HCT116 (cell line): ENCODE measurements at regions not wholly inside any gene's neighbourhood (a gene's known extent, or its start where the extent isn't known, plus 50 kb on each side); places are given as distances from the start of the nearest gene placed in this dataset.
A peak's percentile ranks its signal among the peaks of the same experiment; 100 is the strongest.

ENCODE experiments used
- ATAC-seq: fragments of 200-7000 bp; cut with Tn5 transposase; 2 replicates; pipeline ENCODE4 v1.9.1; 2020; ENCODE audit warnings: mild to moderate bottlenecking, moderate library complexity
- BruUV-seq: library from RNA; stranded (reverse); fragments of 400-500 nt; replicated peaks from 2 replicates; lab custom pipeline; 2021; lab: Mats Ljungman, UMichigan
- CTCF ChIA-PET: fragments of 300-600 bp; sonication (Branson Sonifier 250); formaldehyde crosslinking; loops from one replicate; lab custom pipeline; 2021; ENCODE audit warnings: antibody characterized with exemption; lab: Charles Lee
- POLR2A ChIA-PET: fragments of 300-600, 350-600 bp; sonication (Branson Sonifier 250); formaldehyde crosslinking; loops from one replicate; lab custom pipeline; 2021; ENCODE audit warnings: antibody characterized with exemption; lab: Charles Lee
- RAD21 ChIA-PET, 2 experiments: fragments of 300-600 bp; sonication (Branson Sonifier 250); formaldehyde crosslinking; loops; one replicate each; lab custom pipeline; 2023; ENCODE audit warnings: low total read pairs in 2 of 2; ENCODE audit not compliant: uncharacterized antibody in 2 of 2, unreplicated experiment in 2 of 2, low non-redundant PET in 1 of 2; lab: Charles Lee
- DNase-seq: peaks from one replicate; pipeline ENCODE4 v3.0.0-alpha.2; 2010; ENCODE audit warnings: low read depth, low spot score
- H2AFZ ChIP-seq: fragments of 200-600 bp; shearing (Covaris generic), sonication (generic); 2 replicates; pipeline ENCODE4 v1.6.1; 2017; ENCODE audit warnings: low read depth, mixed run types, mixed read lengths, antibody characterized with exemption, low read length; ENCODE audit not compliant: poor library complexity, severe bottlenecking
- H3K27ac ChIP-seq: 2 replicates; pipeline ENCODE4 v1.5.1; 2012; ENCODE audit warnings: low read depth, low read length
- H3K27me3 ChIP-seq: fragments of 200-600 bp; sonication (generic); 2 replicates; pipeline ENCODE4 v1.6.1; 2016; ENCODE audit warnings: mixed run types, low read length, mixed read lengths; ENCODE audit not compliant: insufficient read depth
- H3K36me3 ChIP-seq, 2 experiments: fragments of 200-500 bp in 1 of 2; fragments of 200-600 bp in 1 of 2; sonication (Bioruptor generic) in 1 of 2; sonication (generic) in 1 of 2; 2 replicates each; pipeline versions ENCODE4 v1.5.1 to v1.6.1; 2014 to 2016; ENCODE audit warnings: low read length in 2 of 2, inconsistent platforms in 1 of 2, mixed read lengths in 1 of 2, mixed run types in 1 of 2; ENCODE audit not compliant: insufficient read depth in 2 of 2, control insufficient read depth in 1 of 2
- H3K4me1 ChIP-seq, 2 experiments: fragments of 200-600 bp in 1 of 2; sonication (generic) in 1 of 2; 2 replicates each; pipeline versions ENCODE4 v1.5.1 to v1.6.1; 2012 to 2017; ENCODE audit warnings: low read length in 2 of 2, inconsistent platforms in 1 of 2, mild to moderate bottlenecking in 1 of 2, mixed read lengths in 1 of 2, mixed run types in 1 of 2, moderate library complexity in 1 of 2; ENCODE audit not compliant: insufficient read depth in 2 of 2, control insufficient read depth in 1 of 2
- H3K4me2 ChIP-seq: fragments of 200-600 bp; sonication (generic); 2 replicates; pipeline ENCODE4 v1.6.1; 2017; ENCODE audit warnings: mixed run types, low read length, mixed read lengths
- H3K4me3 ChIP-seq, 2 experiments: fragments of 200-600 bp in 1 of 2; sonication (generic) in 1 of 2; replicated peaks in 1 of 2; 2 replicates each; pipeline ENCODE4 v1.5.1; 2011 to 2016; ENCODE audit warnings: low read length in 2 of 2, control low read depth in 1 of 2, low read depth in 1 of 2, mild to moderate bottlenecking in 1 of 2, mixed read lengths in 1 of 2, mixed run types in 1 of 2
- H3K79me2 ChIP-seq: fragments of 200-600 bp; sonication (generic); 2 replicates; pipeline ENCODE4 v1.6.1; 2017; ENCODE audit warnings: mild to moderate bottlenecking, mixed run types, low read length, moderate library complexity, mixed read lengths; ENCODE audit not compliant: insufficient read depth
- H3K9ac ChIP-seq: fragments of 200-600 bp; sonication (generic); 2 replicates; pipeline ENCODE4 v1.6.1; 2016; ENCODE audit warnings: low read length, mixed read lengths
- H3K9me2 ChIP-seq: fragments of 200-600 bp; sonication (generic), shearing (Covaris generic); 2 replicates; pipeline ENCODE4 v1.6.1; 2017; ENCODE audit warnings: mixed run types, mild to moderate bottlenecking, moderate library complexity; ENCODE audit not compliant: insufficient read depth
- H3K9me3 ChIP-seq, 2 experiments: fragments of 200-500 bp in 1 of 2; fragments of 200-600 bp in 1 of 2; sonication (Bioruptor generic) in 1 of 2; sonication (generic) in 1 of 2; 2 replicates each; pipeline ENCODE4 v1.6.1; 2014 to 2017; ENCODE audit warnings: low read length in 2 of 2, mixed read lengths in 2 of 2, inconsistent platforms in 1 of 2, low read depth in 1 of 2, mild to moderate bottlenecking in 1 of 2, mixed run types in 1 of 2, moderate library complexity in 1 of 2; ENCODE audit not compliant: control insufficient read depth in 1 of 2, insufficient read depth in 1 of 2
- H4K20me1 ChIP-seq: fragments of 200-600 bp; sonication (generic), shearing (Covaris generic); 2 replicates; pipeline ENCODE4 v1.6.1; 2017; ENCODE audit warnings: mixed run types, mild to moderate bottlenecking, moderate library complexity; ENCODE audit not compliant: insufficient read depth
- RAD21 ChIP-seq: IDR thresholded peaks from 2 replicates; pipeline ENCODE4 v1.6.1; 2012; ENCODE audit warnings: low read depth, mild to moderate bottlenecking
- ZBTB33 ChIP-seq: IDR thresholded peaks from 2 replicates; pipeline ENCODE4 v1.6.1; 2011; ENCODE audit warnings: mild to moderate bottlenecking, low read length, moderate library complexity; ENCODE audit not compliant: insufficient replicate concordance; ENCODE audit errors: extremely low read depth
- intact Hi-C: fragments of 100-400 bp; cut with micrococcal nuclease; formaldehyde crosslinking; loops from 2 replicates; pipeline ENCODE4 v1.10.0; 2022

- H3K4me2 ChIP-seq = no peak overlapping the region
- no peaks in the 10 kb centered on the region for H3K36me3 ChIP-seq
- no peak for TF ChIP-seq RAD21
- TF ChIP-seq, all 23 proteins: peak for 0
- Histone ChIP-seq H2AFZ (no peak overlapping the region), H3K79me2 (no peaks in the 10 kb centered on the region), H3K4me1 (peaks cover 0 to 21% of the 10 kb centered on the region in 2 experiments; a peak in 3 of 4 replicates), H3K9ac (no peak overlapping the region), H3K9me3 (no peaks in the 10 kb centered on the region), H3K9me2 (no peaks in the 10 kb centered on the region), H4K20me1 (no peaks in the 10 kb centered on the region), H3K27me3 (no peaks in the 10 kb centered on the region), H3K27ac (no peak overlapping the region), H3K4me3 (no peak overlapping the region)
- BruUV-seq = no TSS peak
- no peak for DNase-seq
- intact Hi-C loops = loop anchor here (10.0 kb wide), 2 partner anchors 232 to 1062 kb away; no protein-coding TSS in a partner anchor
- CTCF ChIA-PET = no interaction called here
- POLR2A ChIA-PET = interaction anchor here (0.7 kb wide), 1 partner anchor 85 kb away, joined by 3 read pairs; no protein-coding TSS in a partner anchor
- ATAC-seq = no peak
- RAD21 ChIA-PET = no interaction called here
These were observed 156.5 kb upstream of the ZC3H12C start for GRCh38 chr11:109936661-109937180.

GRCh38 chr11:109937968-109938367 is 155.2 kb upstream of the ZC3H12C start:
- Histone ChIP-seq H2AFZ (peak overlapping the region; percentile 8), H3K4me3 (no peak overlapping the region), H3K9me3 (no peaks in the 10 kb centered on the region), H4K20me1 (no peaks in the 10 kb centered on the region), H3K27me3 (no peaks in the 10 kb centered on the region), H3K4me1 (peaks cover 0 to 21% of the 10 kb centered on the region in 2 experiments; a peak in 3 of 4 replicates), H3K79me2 (no peaks in the 10 kb centered on the region), H3K36me3 (no peaks in the 10 kb centered on the region), H3K9me2 (no peaks in the 10 kb centered on the region), H3K9ac (no peak overlapping the region), H3K4me2 (no peak overlapping the region), H3K27ac (no peak overlapping the region)
- DNase-seq (no peak), ATAC-seq (no peak)
- intact Hi-C loops = loop anchor here (2.0 to 10.0 kb wide), 3 partner anchors 233 to 1239 kb away; no protein-coding TSS in a partner anchor
- TF ChIP-seq ZBTB33 = no peak
- ChIA-PET POLR2A (no interaction called here), RAD21 (no interaction called here), CTCF (no interaction called here)
- no TSS peak for BruUV-seq
